ENCODE measurements at regions not wholly inside any gene's neighbourhood (a gene's known extent, or its start where the extent isn't known, plus 50 kb on each side); places are given as distances from the start of the nearest gene placed in this dataset.
A peak's percentile ranks its signal among the peaks of the same experiment; 100 is the strongest.

GRCh38 chr2:139864821-139865302 is 1084.7 kb upstream of the NXPH2 start (continued):
- TF ChIP-seq CUX1 (CRISPR knock-in tag; IDR thresholded peaks at IDR 0.05) (no peak), SP2 (IDR thresholded peaks at IDR 0.05; ENCODE audit: extremely low read depth, low read depth, low read length, poor library complexity, severe bottlenecking) (no peak), BRF1 (IDR thresholded peaks at IDR 0.05; ENCODE audit: borderline replicate concordance, extremely low read depth, insufficient read length) (no peak), FOXA3 (CRISPR knock-in tag; conservative IDR thresholded peaks at IDR 0.05 in 1 of 2, IDR thresholded peaks at IDR 0.05 in 1 of 2) (no peak), TCFL5 (CRISPR knock-in tag; conservative IDR thresholded peaks at IDR 0.05) (peak; percentile 75), ZBED1 (IDR thresholded peaks at IDR 0.05) (no peak), TSC22D4 (tag; IDR thresholded peaks at IDR 0.05) (no peak), POLR2AphosphoS2 (IDR thresholded peaks at IDR 0.05; ENCODE audit: low read length) (no peak), ZC3H4 (CRISPR knock-in tag; IDR thresholded peaks at IDR 0.05; ENCODE audit: borderline replicate concordance) (no peak), ARID3B (CRISPR knock-in tag; IDR thresholded peaks at IDR 0.05; ENCODE audit: borderline replicate concordance) (no peak), YY1 (IDR thresholded peaks at IDR 0.05; ENCODE audit: borderline replicate concordance in 1 of 3, control insufficient read depth in 1 of 3, extremely low read depth in 1 of 3, insufficient read depth in 3 of 3, insufficient read length in 1 of 3, insufficient replicate concordance in 2 of 3, low read depth in 1 of 3, low read length in 2 of 3) (no peak), ZBTB11 (CRISPR knock-in tag; IDR thresholded peaks at IDR 0.05) (no peak), ZNF347 (CRISPR knock-in tag; IDR thresholded peaks at IDR 0.05; ENCODE audit: low read depth) (no peak), KDM4B (IDR thresholded peaks at IDR 0.05; ENCODE audit: borderline replicate concordance in 2 of 2, low read depth in 1 of 2) (no peak), CTBP1 (IDR thresholded peaks at IDR 0.05; ENCODE audit: borderline replicate concordance) (peak; percentile 32; the same call in 1 of the 2 replicates)
